Stimulated activated CD4-positive, alpha-beta T cell treated with anti-CD3 and anti-CD28 coated beads, Interleukin-2, amount 100 ng/mL, for 4 hours (primary cell): ENCODE measurements at regions not wholly inside any gene's neighbourhood (a gene's known extent, or its start where the extent isn't known, plus 50 kb on each side); places are given as distances from the start of the nearest gene placed in this dataset.
"Not testable (repeated sequence)": the region's sequence is repeated elsewhere in the genome, so short reads cannot be mapped to it uniquely, and the experiment has no call there.

Experiments used
- DNase-seq: peaks from one replicate; pipeline ENCODE4 v3.0.0-alpha.2; 2020; ENCODE audit warnings: low read depth

GRCh38 chr4:181130317-181130716 lies 1112.9 kb upstream of the TENM3 start:
- not testable (repeated sequence) for DNase-seq

GRCh38 chr4:181137351-181137750 lies 1105.9 kb upstream of the TENM3 start:
- no peak for DNase-seq

GRCh38 chr4:181138116-181138515 lies 1105.1 kb upstream of the TENM3 start:
- no peak for DNase-seq

GRCh38 chr4:181140037-181140603 lies 1103.1 kb upstream of the TENM3 start:
- no peak for DNase-seq

DNA sequence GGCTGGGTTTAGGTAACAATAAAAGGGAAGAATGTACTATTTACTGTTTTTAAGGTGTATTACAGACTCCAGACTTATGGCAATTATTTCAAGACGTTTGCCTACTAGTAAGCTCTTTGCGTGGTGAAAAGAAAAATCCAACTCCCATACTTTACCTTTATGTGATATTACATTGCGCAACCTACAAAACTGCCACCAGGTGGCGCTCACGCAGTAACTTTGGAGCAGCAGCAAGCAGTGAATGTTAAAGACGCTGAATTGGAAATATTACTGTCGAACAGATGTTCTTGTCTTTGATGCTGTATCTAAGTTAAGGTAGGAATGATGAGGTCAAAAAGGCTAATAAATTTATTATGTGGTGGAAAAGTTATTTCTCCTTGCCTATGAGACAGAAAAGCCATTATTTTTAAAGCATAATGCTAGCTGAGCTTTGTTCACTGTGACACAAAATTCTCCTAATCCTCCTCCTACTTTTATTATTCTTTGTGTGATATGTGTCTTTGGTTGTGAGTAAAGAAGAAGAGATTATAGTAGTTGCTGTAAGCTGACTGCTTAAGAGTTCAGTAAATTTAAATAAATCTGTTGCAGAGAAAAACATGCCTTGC lies 1099.8 kb upstream of the TENM3 start:
- DNase-seq = peak; percentile 37

GRCh38 chr4:181146051-181146450 lies 1097.2 kb upstream of the TENM3 start:
- no peak for DNase-seq

- DNase-seq = no peak
Observed at GRCh38 chr4:181147416-181147951, 1095.7 kb upstream of the TENM3 start.

GRCh38 chr4:181148470-181148869 lies 1094.7 kb upstream of the TENM3 start:
- DNase-seq = no peak

DNA sequence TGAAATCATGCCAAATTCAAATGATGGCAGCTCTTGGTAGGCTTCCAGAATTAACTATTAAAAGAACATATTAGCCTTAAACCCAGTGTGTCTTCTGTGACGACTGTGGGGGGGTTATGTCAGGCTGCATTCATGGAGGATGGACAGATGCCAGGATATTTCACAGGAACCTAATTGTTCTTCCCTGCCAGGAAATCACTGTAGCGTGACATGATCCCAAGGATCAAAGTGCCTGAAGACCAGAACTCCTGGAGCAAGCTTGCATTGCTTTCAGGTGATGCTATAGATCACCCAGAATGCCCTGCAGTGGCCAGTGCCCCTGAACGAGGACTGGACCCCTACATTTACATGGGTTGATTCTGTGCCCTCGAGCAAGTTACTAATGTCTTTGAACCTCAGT lies 1093.0 kb upstream of the TENM3 start:
- DNase-seq = no peak

DNA sequence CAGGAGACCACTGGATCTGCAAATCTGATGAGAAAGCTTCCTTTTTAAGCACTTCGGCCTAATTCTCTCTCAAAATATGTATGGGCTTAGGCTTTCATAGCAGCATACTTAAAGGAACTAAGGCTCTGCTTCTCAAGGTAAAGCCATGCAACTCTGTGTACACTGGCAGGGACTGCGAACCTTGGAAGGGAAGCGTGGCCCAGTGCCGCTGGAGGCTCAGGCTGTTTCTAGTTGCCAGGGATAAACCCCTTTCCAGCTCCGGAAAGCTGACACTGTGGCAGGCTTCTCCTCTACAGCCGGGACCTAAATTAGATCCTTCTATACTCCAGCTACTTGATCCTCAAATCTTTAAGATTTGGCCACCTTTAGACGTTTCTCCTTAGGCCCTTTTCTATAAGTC lies 1091.3 kb upstream of the TENM3 start:
- DNase-seq = no peak

GRCh38 chr4:181157647-181158046 lies 1085.6 kb upstream of the TENM3 start:
- DNase-seq = no peak

GRCh38 chr4:181158971-181159370 lies 1084.2 kb upstream of the TENM3 start:
- DNase-seq = no peak

DNA sequence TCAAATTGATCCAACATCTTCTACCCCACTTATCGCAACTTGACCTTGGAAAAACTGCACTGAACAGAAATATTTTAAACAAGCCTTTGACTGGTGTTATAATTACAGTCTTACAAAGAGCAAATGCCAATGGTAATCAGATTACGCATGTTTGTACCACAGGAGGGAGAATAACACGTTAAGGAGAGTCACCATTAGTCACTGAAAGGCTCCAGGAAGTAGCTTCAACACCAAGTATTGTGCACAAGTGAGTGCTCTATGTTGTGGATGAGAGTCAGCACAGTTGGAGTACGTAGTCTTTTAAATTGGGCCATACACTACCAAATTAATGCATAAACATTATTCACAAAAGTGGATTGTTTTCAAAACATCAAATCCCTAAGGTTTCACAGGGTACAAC lies 1081.5 kb upstream of the TENM3 start:
- DNase-seq = no peak

- DNase-seq = no peak
Observed at GRCh38 chr4:181162266-181162665, 1080.9 kb upstream of the TENM3 start.

GRCh38 chr4:181162676-181163075 lies 1080.5 kb upstream of the TENM3 start:
- no peak for DNase-seq

DNA sequence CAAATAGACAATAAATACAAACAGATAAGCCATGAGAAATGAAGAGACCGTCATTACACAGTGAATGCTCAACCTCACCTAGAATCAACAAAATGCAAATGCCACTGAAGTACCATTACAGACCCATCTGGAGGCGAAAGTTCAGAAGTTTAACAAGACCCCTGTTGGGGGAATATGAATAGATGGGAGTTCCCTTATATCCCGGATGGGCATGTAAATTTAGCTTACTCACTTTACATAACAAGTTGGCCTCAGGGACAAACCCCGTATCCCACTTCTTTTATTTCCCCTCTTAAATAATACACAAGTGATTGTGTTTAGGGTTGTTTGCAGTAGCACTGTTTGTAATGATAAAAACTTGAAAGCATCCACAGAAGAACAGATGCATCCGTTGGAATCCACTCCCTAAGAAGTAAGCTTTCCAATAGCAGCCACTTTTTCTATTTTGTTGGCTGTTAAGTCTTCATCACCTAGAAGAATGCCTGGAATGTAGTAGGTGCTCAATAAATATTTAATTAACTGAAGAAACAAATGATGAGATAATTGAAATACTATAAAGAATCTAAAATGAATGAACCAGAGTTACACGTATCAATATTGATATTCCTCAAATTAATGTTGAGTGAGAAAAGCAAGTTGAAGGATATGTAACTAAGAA lies 1076.3 kb upstream of the TENM3 start:
- no peak for DNase-seq

DNA sequence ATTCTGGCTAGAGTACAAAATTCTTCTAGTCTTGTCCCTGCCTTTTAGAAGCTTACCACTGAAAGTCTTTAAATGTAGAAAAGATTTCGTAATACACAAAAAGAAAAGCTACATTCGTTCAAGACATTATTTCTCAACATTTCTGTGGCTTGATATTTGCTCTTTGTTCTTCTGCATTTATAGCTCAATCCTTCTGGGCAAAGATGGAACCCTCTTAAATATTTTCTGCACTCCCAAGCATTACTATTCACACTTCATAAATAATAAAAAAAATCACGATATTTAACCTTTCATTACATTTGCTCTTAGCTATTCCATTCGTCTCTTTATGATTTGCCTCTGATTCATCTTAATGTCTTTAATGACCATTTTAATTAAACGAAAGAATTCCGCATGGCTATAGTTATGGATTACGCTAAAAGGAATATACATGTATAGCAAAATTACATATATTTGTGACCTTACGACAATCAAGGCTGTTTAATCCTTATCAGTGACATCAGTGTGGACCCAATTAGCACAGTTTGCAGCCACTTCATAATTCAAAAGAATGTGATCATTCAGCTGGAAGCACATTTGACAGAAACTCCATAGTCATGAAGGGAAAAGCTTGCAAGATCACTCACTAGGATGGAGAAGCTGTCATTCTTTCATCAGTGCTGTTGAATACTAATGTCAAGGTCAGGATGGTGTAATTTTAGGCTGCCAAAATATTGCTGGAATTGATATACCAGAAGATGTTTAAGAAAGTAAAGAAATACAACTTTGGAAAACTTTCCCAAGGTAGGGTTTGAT lies 1075.0 kb upstream of the TENM3 start:
- no peak for DNase-seq

DNA sequence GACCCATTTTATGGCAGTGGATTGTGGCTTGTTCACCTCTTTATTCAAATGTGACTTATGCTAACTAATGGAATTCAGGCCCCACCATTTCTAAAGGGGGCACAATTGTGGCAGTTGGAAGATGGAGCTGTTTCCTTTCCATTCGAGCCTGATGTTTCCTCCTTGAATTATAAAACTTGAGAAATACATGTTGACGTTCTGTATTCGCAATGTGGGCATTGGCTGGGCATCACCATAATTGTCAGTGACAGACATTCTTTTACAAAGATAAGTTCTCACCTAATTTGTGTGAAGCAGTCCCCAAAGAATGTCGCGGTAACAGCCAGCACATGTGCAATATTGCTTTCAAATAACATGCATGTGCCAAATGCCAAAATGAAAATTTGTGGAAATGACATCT lies 1070.2 kb upstream of the TENM3 start:
- no peak for DNase-seq

DNA sequence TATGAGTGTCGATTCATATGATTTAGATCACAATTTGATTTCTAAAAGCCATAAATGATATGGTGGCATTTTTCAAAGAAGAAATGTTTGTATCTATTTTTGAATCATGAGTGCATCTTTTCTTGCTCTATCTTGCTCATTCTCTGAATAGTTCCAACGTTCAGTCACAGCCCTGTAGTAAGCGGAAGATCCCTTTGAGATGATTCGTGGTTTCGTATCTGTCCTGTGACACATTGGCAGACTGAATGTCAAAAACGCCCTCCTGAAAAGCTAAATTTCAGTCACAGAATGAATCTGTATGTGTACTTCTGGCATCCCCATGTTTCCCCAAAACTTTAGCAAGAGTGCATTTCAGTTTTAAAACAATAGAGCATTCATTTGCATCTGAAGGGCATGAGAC lies 1066.9 kb upstream of the TENM3 start:
- DNase-seq = no peak

DNA sequence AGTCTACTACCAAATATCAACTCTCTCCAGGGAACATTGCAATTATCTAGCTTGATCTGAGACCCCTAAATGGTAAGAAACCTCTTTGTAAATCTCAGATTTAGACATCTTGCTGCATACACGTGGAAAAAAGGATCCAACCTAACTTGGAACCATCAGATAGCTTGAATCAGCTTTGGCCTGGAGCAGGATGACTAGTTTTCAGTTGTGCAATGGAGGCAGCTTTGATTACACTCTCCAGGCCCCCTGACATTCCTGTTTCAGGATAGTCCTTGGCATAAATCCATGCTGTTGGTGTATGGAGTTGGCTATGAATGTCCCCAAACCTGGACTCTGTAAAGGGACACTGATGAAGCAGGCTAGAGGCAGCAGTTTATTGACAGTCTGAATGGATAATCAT lies 1061.9 kb upstream of the TENM3 start:
- DNase-seq = no peak

GRCh38 chr4:181189751-181190150 lies 1053.5 kb upstream of the TENM3 start:
- DNase-seq = no peak

DNA sequence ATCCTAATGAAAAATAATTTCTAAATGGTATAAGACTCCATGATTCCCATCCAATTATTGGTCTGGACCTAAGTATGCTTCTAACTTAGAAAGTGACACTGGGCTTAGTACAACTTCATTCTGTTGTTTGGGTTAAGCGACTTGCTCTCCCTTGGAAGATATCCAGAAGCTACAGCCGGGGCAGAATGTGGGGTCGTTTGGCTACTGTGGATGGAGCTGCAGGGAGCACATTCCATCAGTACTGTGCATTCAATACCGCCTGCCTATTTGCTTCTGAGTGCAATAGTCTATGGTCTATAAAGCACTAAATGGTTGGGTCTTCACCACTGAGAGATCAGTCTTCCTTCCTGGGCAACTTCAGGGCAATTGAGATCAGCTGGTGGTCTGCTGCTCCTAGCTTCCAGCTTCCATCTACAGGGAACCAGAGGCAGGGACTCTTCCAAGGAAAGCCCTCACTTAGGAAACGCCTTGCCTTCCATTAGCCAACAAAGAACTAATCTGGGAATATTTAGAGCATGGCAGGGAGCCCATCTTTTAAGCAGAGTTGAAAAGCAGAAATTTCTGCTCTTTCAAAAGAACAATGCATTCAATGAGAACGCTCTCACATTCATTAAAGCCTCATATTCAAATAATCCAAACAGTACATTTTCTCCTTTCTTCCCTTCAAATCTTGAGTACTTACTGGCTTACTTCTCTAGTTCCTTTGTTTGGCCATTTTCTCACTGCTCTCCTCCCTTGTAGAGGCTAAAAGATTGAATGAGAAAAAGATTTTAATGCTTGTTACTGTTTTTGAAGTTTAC lies 1049.9 kb upstream of the TENM3 start:
- DNase-seq = no peak
